AG09309 (cell line): ENCODE measurements at regions not wholly inside any gene's neighbourhood (a gene's known extent, or its start where the extent isn't known, plus 50 kb on each side); places are given as distances from the start of the nearest gene placed in this dataset.

ENCODE experiments used
- DNase-seq: peaks from one replicate; pipeline ENCODE4 v3.0.0-alpha.2; 2010; ENCODE audit warnings: low read depth
- H3K4me3 ChIP-seq: 2 replicates; pipeline ENCODE4 v1.5.1; 2011; ENCODE audit warnings: mild to moderate bottlenecking, low read depth, low read length, moderate library complexity; ENCODE audit not compliant: control insufficient read depth
- TF ChIP-seq, protein P1 (sequence below): IDR thresholded peaks from 2 replicates; pipeline ENCODE4 v1.5.1; 2011; ENCODE audit warnings: mild to moderate bottlenecking, low read depth, low read length, inconsistent platforms; ENCODE audit not compliant: insufficient read depth, control insufficient read depth; ENCODE audit errors: missing control alignments

- DNase-seq: no peak
- no peak overlapping the region for H3K4me3 ChIP-seq
- TF ChIP-seq, protein P1, sequence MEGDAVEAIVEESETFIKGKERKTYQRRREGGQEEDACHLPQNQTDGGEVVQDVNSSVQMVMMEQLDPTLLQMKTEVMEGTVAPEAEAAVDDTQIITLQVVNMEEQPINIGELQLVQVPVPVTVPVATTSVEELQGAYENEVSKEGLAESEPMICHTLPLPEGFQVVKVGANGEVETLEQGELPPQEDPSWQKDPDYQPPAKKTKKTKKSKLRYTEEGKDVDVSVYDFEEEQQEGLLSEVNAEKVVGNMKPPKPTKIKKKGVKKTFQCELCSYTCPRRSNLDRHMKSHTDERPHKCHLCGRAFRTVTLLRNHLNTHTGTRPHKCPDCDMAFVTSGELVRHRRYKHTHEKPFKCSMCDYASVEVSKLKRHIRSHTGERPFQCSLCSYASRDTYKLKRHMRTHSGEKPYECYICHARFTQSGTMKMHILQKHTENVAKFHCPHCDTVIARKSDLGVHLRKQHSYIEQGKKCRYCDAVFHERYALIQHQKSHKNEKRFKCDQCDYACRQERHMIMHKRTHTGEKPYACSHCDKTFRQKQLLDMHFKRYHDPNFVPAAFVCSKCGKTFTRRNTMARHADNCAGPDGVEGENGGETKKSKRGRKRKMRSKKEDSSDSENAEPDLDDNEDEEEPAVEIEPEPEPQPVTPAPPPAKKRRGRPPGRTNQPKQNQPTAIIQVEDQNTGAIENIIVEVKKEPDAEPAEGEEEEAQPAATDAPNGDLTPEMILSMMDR: no peak
Measured at GRCh38 chr3:66692766-66693150, 191.9 kb upstream of the LRIG1 start.

DNA sequence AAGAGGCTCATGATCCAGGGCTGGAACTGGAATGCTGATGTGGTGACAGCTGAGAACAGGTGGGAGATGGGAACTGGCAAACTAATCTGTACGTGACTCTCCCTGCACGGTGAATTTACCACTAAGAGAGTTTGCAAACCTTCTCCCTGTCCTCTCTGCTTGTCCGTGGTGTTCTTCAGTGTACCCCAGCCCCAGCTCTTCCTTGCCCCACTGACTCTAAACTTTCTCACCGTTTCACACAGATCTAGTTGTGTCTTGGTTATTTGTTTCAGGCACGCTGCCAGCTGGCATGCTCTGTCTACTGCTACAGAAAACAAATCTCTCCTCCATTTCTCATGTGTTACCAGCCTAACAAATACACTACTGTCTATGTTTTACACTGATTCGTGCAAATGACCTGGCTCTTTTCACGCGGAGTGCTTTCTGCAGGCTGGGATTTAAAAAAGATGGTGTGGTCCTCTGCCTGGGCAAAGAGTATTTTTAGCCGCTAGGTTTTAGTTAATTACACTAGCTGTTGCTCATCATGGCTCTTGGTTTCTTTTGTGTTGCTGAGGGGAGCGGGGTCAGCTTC is 192.7 kb upstream of the LRIG1 start:
- no peak overlapping the region for H3K4me3 ChIP-seq
- no peak for DNase-seq
- TF ChIP-seq, protein P1: no peak

GRCh38 chr3:66702126-66702525 is 201.3 kb upstream of the LRIG1 start:
- TF ChIP-seq, protein P1: no peak

DNA sequence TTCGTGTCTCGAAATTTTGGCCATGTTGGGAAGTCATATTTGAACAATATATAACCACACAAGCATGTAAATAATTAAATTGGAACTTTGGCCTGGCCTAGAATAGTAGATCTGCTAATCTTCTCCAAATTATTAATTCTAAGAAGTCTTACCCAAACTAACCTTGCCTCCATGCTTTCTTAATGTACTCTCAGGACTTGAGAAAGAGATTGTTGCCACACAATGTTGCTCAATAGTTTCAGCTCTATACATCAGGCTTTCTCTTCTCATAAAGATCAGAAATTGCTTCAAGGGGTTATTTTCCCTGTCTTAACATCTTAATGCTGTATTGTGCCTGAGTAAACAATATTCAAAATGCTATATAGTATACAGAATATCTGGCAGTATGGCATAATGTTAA is 202.7 kb upstream of the LRIG1 start:
- TF ChIP-seq, protein P1: no peak
- no peak overlapping the region for H3K4me3 ChIP-seq
- no peak for DNase-seq

More at GRCh38 chr3:66702126-66702525, 201.3 kb upstream of the LRIG1 start:
- no peak overlapping the region for H3K4me3 ChIP-seq
- DNase-seq: no peak

DNA sequence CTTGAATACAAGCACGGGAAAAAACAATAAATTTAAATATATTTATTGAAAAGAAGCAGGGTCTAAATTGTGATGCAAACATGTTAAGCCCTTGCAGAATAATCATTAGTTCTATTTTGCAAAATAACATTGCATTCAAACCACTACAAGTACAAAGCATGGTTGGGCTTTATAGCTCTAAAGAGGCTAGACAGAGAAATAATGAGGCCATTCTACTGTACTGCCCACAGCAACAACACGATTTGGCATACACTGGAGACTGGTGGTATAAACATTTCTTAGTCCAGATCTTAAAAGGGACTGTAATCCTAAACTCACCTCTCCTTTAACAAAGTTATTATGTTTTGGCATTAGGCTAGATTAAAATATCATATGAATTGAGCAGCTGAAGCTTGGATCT is 204.3 kb upstream of the LRIG1 start:
- TF ChIP-seq, protein P1: no peak
- H3K4me3 ChIP-seq: no peak overlapping the region
- DNase-seq: no peak

DNA sequence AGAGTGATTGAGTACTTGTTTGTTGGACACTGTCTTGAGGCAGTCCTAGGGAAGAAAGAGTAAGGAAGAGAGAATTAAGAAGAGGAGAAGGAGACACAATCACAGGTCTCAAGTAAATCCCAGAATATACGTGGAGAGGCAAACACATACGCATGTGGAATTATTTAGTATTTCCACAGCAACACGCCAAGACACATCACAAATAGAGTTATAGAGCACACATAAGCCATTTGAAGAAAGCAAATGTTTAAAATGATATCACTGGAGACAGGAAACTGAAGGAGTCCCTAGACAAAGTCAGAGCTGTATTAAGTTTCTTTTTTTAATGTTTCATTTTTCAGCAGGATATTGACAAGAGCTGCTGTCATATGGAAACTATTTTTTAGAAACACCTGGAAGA is 206.1 kb upstream of the LRIG1 start:
- no peak overlapping the region for H3K4me3 ChIP-seq
- TF ChIP-seq, protein P1: no peak
- no peak for DNase-seq

GRCh38 chr3:66709532-66709931 is 208.7 kb upstream of the LRIG1 start:
- DNase-seq: no peak
- no peak overlapping the region for H3K4me3 ChIP-seq
- TF ChIP-seq, protein P1: no peak
